ENCODE measurements at regions not wholly inside any gene's neighbourhood (a gene's known extent, or its start where the extent isn't known, plus 50 kb on each side); places are given as distances from the start of the nearest gene placed in this dataset.

DNA sequence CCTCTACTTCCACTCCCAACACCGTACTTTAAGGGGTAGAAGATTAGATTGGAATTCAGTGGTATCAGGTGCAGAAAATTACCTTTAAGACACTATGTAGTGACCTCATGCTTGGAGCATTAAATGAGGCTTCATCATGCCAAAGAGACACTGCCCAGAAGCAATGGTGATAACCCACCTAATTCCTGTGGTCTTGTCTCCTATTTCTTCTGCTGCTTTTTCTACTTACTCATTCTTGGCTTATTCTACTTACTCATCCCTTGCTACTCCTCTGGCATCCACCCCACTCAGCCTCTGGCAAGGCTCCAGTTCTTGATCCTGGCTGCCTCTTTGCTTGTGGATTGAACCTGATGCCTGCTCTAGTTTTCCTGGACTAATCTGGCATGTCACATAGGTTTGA lies 62.3 kb upstream of the ADAMTS3 start:
- TF ChIP-seq, protein P1, sequence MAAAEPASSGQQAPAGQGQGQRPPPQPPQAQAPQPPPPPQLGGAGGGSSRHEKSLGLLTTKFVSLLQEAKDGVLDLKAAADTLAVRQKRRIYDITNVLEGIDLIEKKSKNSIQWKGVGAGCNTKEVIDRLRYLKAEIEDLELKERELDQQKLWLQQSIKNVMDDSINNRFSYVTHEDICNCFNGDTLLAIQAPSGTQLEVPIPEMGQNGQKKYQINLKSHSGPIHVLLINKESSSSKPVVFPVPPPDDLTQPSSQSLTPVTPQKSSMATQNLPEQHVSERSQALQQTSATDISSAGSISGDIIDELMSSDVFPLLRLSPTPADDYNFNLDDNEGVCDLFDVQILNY (CRISPR knock-in tag; IDR thresholded peaks at IDR 0.05), result no peak
- TF ChIP-seq GABPB1 (CRISPR knock-in tag; IDR thresholded peaks at IDR 0.05), result no peak
- TF ChIP-seq TEAD4 (CRISPR knock-in tag; IDR thresholded peaks at IDR 0.05), result no peak
- TF ChIP-seq, protein P2, sequence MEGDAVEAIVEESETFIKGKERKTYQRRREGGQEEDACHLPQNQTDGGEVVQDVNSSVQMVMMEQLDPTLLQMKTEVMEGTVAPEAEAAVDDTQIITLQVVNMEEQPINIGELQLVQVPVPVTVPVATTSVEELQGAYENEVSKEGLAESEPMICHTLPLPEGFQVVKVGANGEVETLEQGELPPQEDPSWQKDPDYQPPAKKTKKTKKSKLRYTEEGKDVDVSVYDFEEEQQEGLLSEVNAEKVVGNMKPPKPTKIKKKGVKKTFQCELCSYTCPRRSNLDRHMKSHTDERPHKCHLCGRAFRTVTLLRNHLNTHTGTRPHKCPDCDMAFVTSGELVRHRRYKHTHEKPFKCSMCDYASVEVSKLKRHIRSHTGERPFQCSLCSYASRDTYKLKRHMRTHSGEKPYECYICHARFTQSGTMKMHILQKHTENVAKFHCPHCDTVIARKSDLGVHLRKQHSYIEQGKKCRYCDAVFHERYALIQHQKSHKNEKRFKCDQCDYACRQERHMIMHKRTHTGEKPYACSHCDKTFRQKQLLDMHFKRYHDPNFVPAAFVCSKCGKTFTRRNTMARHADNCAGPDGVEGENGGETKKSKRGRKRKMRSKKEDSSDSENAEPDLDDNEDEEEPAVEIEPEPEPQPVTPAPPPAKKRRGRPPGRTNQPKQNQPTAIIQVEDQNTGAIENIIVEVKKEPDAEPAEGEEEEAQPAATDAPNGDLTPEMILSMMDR (IDR thresholded peaks at IDR 0.05), result no peak
- TF ChIP-seq IRF2 (CRISPR knock-in tag; IDR thresholded peaks at IDR 0.05; ENCODE audit: borderline replicate concordance, low read depth), result no peak
- TF ChIP-seq ZNF232 (CRISPR knock-in tag; IDR thresholded peaks at IDR 0.05), result no peak
- TF ChIP-seq, protein P3, sequence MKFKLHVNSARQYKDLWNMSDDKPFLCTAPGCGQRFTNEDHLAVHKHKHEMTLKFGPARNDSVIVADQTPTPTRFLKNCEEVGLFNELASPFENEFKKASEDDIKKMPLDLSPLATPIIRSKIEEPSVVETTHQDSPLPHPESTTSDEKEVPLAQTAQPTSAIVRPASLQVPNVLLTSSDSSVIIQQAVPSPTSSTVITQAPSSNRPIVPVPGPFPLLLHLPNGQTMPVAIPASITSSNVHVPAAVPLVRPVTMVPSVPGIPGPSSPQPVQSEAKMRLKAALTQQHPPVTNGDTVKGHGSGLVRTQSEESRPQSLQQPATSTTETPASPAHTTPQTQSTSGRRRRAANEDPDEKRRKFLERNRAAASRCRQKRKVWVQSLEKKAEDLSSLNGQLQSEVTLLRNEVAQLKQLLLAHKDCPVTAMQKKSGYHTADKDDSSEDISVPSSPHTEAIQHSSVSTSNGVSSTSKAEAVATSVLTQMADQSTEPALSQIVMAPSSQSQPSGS (CRISPR knock-in tag; IDR thresholded peaks at IDR 0.05; ENCODE audit: borderline replicate concordance, low read depth), result no peak
- TF ChIP-seq, protein P4, sequence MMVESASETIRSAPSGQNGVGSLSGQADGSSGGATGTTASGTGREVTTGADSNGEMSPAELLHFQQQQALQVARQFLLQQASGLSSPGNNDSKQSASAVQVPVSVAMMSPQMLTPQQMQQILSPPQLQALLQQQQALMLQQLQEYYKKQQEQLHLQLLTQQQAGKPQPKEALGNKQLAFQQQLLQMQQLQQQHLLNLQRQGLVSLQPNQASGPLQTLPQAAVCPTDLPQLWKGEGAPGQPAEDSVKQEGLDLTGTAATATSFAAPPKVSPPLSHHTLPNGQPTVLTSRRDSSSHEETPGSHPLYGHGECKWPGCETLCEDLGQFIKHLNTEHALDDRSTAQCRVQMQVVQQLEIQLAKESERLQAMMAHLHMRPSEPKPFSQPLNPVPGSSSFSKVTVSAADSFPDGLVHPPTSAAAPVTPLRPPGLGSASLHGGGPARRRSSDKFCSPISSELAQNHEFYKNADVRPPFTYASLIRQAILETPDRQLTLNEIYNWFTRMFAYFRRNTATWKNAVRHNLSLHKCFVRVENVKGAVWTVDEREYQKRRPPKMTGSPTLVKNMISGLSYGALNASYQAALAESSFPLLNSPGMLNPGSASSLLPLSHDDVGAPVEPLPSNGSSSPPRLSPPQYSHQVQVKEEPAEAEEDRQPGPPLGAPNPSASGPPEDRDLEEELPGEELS (CRISPR knock-in tag; IDR thresholded peaks at IDR 0.05), result no peak
- no peak for TF ChIP-seq ZNF671 (CRISPR knock-in tag; IDR thresholded peaks at IDR 0.05)
- no peak for TF ChIP-seq NR1H2 (CRISPR knock-in tag; IDR thresholded peaks at IDR 0.05)
- TF ChIP-seq TCF7 (CRISPR knock-in tag; IDR thresholded peaks at IDR 0.05; ENCODE audit: low read depth), result no peak
- no peak for TF ChIP-seq NFE2L1 (CRISPR knock-in tag; IDR thresholded peaks at IDR 0.05)
- TF ChIP-seq, protein P5, sequence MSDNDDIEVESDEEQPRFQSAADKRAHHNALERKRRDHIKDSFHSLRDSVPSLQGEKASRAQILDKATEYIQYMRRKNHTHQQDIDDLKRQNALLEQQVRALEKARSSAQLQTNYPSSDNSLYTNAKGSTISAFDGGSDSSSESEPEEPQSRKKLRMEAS (CRISPR knock-in tag; IDR thresholded peaks at IDR 0.05), result no peak
- TF ChIP-seq, protein P6, sequence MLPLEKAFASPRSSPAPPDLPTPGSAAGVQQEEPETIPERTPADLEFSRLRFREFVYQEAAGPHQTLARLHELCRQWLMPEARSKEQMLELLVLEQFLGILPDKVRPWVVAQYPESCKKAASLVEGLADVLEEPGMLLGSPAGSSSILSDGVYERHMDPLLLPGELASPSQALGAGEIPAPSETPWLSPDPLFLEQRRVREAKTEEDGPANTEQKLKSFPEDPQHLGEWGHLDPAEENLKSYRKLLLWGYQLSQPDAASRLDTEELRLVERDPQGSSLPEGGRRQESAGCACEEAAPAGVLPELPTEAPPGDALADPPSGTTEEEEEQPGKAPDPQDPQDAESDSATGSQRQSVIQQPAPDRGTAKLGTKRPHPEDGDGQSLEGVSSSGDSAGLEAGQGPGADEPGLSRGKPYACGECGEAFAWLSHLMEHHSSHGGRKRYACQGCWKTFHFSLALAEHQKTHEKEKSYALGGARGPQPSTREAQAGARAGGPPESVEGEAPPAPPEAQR (CRISPR knock-in tag; IDR thresholded peaks at IDR 0.05), result no peak
- TF ChIP-seq KAT7 (CRISPR knock-in tag; IDR thresholded peaks at IDR 0.05; ENCODE audit: borderline replicate concordance), result no peak
- H3K4me1 Mint-ChIP-seq, result peaks cover 4% of the 10 kb centered on the region; the same call in 1 of the 2 replicates
- H3K36me3 Mint-ChIP-seq, result peaks cover 36% of the 10 kb centered on the region
- CTCF ChIA-PET, result no interaction called here
- DNase-seq (ENCODE audit: low spot score), result no peak
- H3K27me3 Mint-ChIP-seq (ENCODE audit: low read depth), result peaks cover 7% of the 10 kb centered on the region; the same call in 1 of the 2 replicates
- H3K4me3 Mint-ChIP-seq, result no peak overlapping the region
- POLR2A ChIA-PET, result no interaction called here
- ATAC-seq, result no peak
- H3K9me3 Mint-ChIP-seq, result peaks cover 53% of the 10 kb centered on the region
- H3K27ac Mint-ChIP-seq, result no peak overlapping the region

DNA sequence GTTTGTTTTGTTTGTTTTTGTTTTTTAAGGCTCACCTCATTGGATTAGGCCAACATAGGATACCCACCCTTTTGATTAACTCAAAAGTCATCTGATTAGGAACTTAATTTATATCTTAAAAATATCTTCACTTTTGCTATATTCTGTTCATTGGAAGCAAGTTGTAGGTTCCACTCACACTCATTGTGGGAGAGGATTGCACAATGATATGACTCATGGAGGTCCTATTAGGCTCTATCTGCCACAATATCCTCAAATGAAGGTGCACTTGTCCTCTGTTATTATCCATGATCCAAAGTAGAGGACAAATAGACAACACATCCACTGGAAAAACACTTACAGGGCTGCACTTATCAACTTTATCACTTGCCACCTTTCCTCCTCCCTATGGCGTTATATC lies 60.5 kb upstream of the ADAMTS3 start:
- POLR2A ChIA-PET, result no interaction called here
- CTCF ChIA-PET, result no interaction called here
- ATAC-seq, result no peak

More for the DNA sequence above, 60.5 kb upstream of the ADAMTS3 start:
- DNase-seq (ENCODE audit: low spot score), result no peak
- Mint-ChIP-seq H3K4me1 (peaks cover 4% of the 10 kb centered on the region; the same call in 1 of the 2 replicates), H3K36me3 (peaks cover 20% of the 10 kb centered on the region), H3K27me3 (ENCODE audit: low read depth) (no peaks in the 10 kb centered on the region; the same call in 1 of the 2 replicates), H3K9me3 (peaks cover 35% of the 10 kb centered on the region), H3K27ac (no peak overlapping the region), H3K4me3 (no peak overlapping the region)
- TF ChIP-seq GRHL2 (CRISPR knock-in tag; IDR thresholded peaks at IDR 0.05; ENCODE audit: insufficient replicate concordance, severe bottlenecking) (no peak), FOXK1 (CRISPR knock-in tag; IDR thresholded peaks at IDR 0.05) (no peak), ZNF138 (CRISPR knock-in tag; conservative IDR thresholded peaks at IDR 0.05) (no peak), ETV6 (CRISPR knock-in tag; IDR thresholded peaks at IDR 0.05) (no peak), NR1H2 (CRISPR knock-in tag; IDR thresholded peaks at IDR 0.05) (no peak)
- TF ChIP-seq, protein P7, sequence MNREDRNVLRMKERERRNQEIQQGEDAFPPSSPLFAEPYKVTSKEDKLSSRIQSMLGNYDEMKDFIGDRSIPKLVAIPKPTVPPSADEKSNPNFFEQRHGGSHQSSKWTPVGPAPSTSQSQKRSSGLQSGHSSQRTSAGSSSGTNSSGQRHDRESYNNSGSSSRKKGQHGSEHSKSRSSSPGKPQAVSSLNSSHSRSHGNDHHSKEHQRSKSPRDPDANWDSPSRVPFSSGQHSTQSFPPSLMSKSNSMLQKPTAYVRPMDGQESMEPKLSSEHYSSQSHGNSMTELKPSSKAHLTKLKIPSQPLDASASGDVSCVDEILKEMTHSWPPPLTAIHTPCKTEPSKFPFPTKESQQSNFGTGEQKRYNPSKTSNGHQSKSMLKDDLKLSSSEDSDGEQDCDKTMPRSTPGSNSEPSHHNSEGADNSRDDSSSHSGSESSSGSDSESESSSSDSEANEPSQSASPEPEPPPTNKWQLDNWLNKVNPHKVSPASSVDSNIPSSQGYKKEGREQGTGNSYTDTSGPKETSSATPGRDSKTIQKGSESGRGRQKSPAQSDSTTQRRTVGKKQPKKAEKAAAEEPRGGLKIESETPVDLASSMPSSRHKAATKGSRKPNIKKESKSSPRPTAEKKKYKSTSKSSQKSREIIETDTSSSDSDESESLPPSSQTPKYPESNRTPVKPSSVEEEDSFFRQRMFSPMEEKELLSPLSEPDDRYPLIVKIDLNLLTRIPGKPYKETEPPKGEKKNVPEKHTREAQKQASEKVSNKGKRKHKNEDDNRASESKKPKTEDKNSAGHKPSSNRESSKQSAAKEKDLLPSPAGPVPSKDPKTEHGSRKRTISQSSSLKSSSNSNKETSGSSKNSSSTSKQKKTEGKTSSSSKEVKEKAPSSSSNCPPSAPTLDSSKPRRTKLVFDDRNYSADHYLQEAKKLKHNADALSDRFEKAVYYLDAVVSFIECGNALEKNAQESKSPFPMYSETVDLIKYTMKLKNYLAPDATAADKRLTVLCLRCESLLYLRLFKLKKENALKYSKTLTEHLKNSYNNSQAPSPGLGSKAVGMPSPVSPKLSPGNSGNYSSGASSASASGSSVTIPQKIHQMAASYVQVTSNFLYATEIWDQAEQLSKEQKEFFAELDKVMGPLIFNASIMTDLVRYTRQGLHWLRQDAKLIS (CRISPR knock-in tag; IDR thresholded peaks at IDR 0.05; ENCODE audit: borderline replicate concordance), result no peak

Measured in WTC11 (cell line).